PC-3 (cell line): ENCODE measurements at regions not wholly inside any gene's neighbourhood (a gene's known extent, or its start where the extent isn't known, plus 50 kb on each side); places are given as distances from the start of the nearest gene placed in this dataset.

ENCODE experiments used
- ATAC-seq: fragments of 200-7000 bp; cut with Tn5 transposase; 2 replicates; pipeline ENCODE4 v1.9.1; 2020; ENCODE audit warnings: mild to moderate bottlenecking, moderate library complexity
- BruUV-seq: library from RNA; stranded (reverse); fragments of 400-500 nt; replicated peaks from 2 replicates; lab custom pipeline; 2021; lab: Mats Ljungman, UMichigan
- CTCF ChIA-PET: fragments of 300-600 bp; sonication (Branson Sonifier 250); formaldehyde crosslinking; loops from one replicate; lab custom pipeline; 2022; ENCODE audit warnings: antibody characterized with exemption; lab: Charles Lee
- POLR2A ChIA-PET: fragments of 300-600 bp; sonication (Branson Sonifier 250); formaldehyde crosslinking; loops from one replicate; lab custom pipeline; 2022; ENCODE audit warnings: antibody characterized with exemption; ENCODE audit not compliant: unreplicated experiment; lab: Charles Lee
- DNase-seq: peaks from one replicate; pipeline ENCODE4 v3.0.0-alpha.2; 2015
- H2AFZ ChIP-seq: fragments of 300-600 bp; sonication (generic); 2 replicates; pipeline ENCODE4 v1.6.0; 2016; ENCODE audit warnings: antibody characterized with exemption, low read length
- H3F3A ChIP-seq: fragments of 300-600 bp; sonication (generic); one replicate; pipeline ENCODE4 v1.6.0; 2017; ENCODE audit warnings: antibody characterized with exemption, low read length, control low read depth, mild to moderate bottlenecking; ENCODE audit not compliant: unreplicated experiment
- H3K27ac ChIP-seq: fragments of 300-600 bp; sonication (generic); 2 replicates; pipeline ENCODE4 v1.5.1; 2016; ENCODE audit warnings: mild to moderate bottlenecking, low read length
- H3K27me3 ChIP-seq: fragments of 300-600 bp; sonication (generic); 2 replicates; pipeline ENCODE4 v1.6.1; 2016; ENCODE audit warnings: low read length, mixed read lengths
- H3K36me3 ChIP-seq: fragments of 300-600 bp; sonication (generic); 2 replicates; pipeline ENCODE4 v1.6.1; 2016; ENCODE audit warnings: low read depth, mixed run types, low read length, mixed read lengths
- H3K4me1 ChIP-seq: fragments of 300-600 bp; sonication (generic); 2 replicates; pipeline ENCODE4 v1.5.1; 2016; ENCODE audit warnings: low read length; ENCODE audit not compliant: insufficient read depth
- H3K4me2 ChIP-seq: fragments of 300-600 bp; sonication (generic); 2 replicates; pipeline ENCODE4 v1.6.0; 2016; ENCODE audit warnings: low read length
- H3K4me3 ChIP-seq: fragments of 300-600 bp; sonication (generic); 2 replicates; pipeline ENCODE4 v1.5.1; 2016; ENCODE audit warnings: mild to moderate bottlenecking, low read length, mixed read lengths
- H3K79me2 ChIP-seq: fragments of 300-600 bp; sonication (generic); 2 replicates; pipeline ENCODE4 v1.6.1; 2017; ENCODE audit warnings: low read length, mixed read lengths
- H3K9ac ChIP-seq: fragments of 300-600 bp; sonication (generic); 2 replicates; pipeline ENCODE4 v1.6.0; 2016; ENCODE audit warnings: mild to moderate bottlenecking, low read length
- H3K9me2 ChIP-seq: fragments of 300-600 bp; sonication (generic); replicated peaks from 2 replicates; pipeline ENCODE4 v1.6.1; 2016; ENCODE audit warnings: mixed run types, low read length, mixed read lengths
- H3K9me3 ChIP-seq: fragments of 300-600 bp; sonication (generic); 2 replicates; pipeline ENCODE4 v1.6.1; 2016; ENCODE audit warnings: low read length, mixed read lengths
- H4K20me1 ChIP-seq: fragments of 300-600 bp; sonication (generic); 2 replicates; pipeline ENCODE4 v1.6.1; 2016; ENCODE audit warnings: low read length, mixed read lengths
- EZH2 ChIP-seq: fragments of 300-600 bp; sonication (generic); IDR thresholded peaks from one replicate; pipeline ENCODE4 v1.6.1; 2017; ENCODE audit warnings: antibody characterized with exemption, mild to moderate bottlenecking, low read length; ENCODE audit not compliant: unreplicated experiment
- EZH2phosphoT487 ChIP-seq: fragments of 300-600 bp; sonication (generic); IDR thresholded peaks from 2 replicates; pipeline ENCODE4 v1.6.1; 2018; ENCODE audit warnings: mild to moderate bottlenecking, antibody characterized with exemption, low read length, borderline replicate concordance
- intact Hi-C: fragments of 100-400 bp; cut with micrococcal nuclease; formaldehyde crosslinking; loops from 2 replicates; pipeline ENCODE4 v1.9.0; 2023
- TF ChIP-seq, protein P1 (sequence below): fragments of 300-600 bp; sonication (generic); conservative IDR thresholded peaks from 2 replicates; pipeline ENCODE4 v1.5.1; 2017; ENCODE audit warnings: antibody characterized with exemption, low read depth, mild to moderate bottlenecking, low read length

DNA sequence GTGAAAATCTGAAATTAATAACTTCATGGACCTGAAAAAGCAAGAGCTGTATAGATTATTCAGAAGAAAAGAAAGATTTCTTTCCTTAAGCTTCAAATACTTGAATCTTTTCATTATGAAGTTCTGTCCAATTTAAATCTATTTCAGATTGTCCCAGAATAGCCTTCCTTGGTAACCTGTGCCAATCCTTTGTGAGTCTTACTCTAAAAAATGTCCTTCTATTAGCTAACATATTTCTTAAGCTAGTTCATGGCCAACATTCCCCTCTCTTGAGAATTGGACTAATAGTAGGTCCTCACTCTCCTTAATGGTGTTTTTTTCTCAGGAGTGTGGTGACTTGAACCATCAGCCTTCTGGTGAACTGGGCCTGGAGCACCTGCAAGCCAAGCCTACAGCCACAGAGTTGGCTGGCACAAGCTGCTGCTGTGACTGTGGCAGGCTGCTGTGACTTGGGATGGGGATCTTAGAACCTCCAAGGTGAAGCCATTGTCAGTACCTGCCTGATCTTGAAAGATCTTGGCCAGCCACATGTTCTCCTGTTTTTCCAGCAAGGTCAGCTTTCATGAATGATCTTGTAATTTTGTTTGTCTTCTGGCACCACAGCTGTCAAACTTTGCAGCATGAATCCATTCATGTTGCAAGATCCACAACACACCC lies 262.6 kb upstream of the MAP3K1 start:
- H3F3A ChIP-seq: no peaks in the 10 kb centered on the region
- POLR2A ChIA-PET: interaction anchor here (0.6 kb wide), 1 partner anchor 557 kb away, joined by 3 read pairs; no protein-coding TSS in a partner anchor

DNA sequence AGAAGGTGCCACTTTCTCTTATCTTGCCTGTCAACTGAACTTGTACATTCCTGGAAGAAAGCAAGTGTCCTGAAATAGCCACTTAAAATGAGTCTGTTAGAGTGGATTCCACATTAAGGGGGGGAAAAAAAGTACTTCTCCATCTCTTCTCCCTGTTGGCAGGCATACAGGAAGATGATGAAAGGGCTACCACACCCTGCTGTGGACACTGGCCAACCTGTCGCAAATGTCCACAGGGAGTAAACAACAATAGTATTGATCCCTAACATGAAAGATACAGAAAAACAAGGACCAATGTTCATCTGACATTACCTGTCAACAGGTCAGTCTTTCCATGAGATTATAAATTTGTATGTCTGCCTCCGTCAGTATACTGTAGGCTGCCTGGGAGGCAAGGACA lies 265.1 kb upstream of the MAP3K1 start:
- TF ChIP-seq EZH2 (no peak), EZH2phosphoT487 (no peak)
- TF ChIP-seq, protein P1, sequence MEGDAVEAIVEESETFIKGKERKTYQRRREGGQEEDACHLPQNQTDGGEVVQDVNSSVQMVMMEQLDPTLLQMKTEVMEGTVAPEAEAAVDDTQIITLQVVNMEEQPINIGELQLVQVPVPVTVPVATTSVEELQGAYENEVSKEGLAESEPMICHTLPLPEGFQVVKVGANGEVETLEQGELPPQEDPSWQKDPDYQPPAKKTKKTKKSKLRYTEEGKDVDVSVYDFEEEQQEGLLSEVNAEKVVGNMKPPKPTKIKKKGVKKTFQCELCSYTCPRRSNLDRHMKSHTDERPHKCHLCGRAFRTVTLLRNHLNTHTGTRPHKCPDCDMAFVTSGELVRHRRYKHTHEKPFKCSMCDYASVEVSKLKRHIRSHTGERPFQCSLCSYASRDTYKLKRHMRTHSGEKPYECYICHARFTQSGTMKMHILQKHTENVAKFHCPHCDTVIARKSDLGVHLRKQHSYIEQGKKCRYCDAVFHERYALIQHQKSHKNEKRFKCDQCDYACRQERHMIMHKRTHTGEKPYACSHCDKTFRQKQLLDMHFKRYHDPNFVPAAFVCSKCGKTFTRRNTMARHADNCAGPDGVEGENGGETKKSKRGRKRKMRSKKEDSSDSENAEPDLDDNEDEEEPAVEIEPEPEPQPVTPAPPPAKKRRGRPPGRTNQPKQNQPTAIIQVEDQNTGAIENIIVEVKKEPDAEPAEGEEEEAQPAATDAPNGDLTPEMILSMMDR: no peak
- no peak overlapping the region for H3K9ac ChIP-seq
- ChIA-PET CTCF (no interaction called here), POLR2A (no interaction called here)
- no peak overlapping the region for H3K4me2 ChIP-seq
- no peak overlapping the region for H2AFZ ChIP-seq
- H3K27ac ChIP-seq: no peak overlapping the region
- H3K9me3 ChIP-seq: no peaks in the 10 kb centered on the region
- no peak overlapping the region for H3K4me3 ChIP-seq
- H3K79me2 ChIP-seq: no peaks in the 10 kb centered on the region
- no peaks in the 10 kb centered on the region for H3K9me2 ChIP-seq
- DNase-seq (no peak), ATAC-seq (no peak)
- H3K4me1 ChIP-seq: no peaks in the 10 kb centered on the region
- H3K36me3 ChIP-seq: no peaks in the 10 kb centered on the region
- no peaks in the 10 kb centered on the region for H3F3A ChIP-seq
- H3K27me3 ChIP-seq: no peaks in the 10 kb centered on the region
- no TSS peak for BruUV-seq
- H4K20me1 ChIP-seq: no peaks in the 10 kb centered on the region
- intact Hi-C loops: no loop called here

More for the DNA sequence above, 262.6 kb upstream of the MAP3K1 start:
- H3K79me2 ChIP-seq: no peaks in the 10 kb centered on the region
- BruUV-seq: no TSS peak
- no peak overlapping the region for H3K4me2 ChIP-seq
- no peaks in the 10 kb centered on the region for H3K9me3 ChIP-seq
- no peaks in the 10 kb centered on the region for H3K4me1 ChIP-seq
- no peak overlapping the region for H3K9ac ChIP-seq
- no peak overlapping the region for H3K4me3 ChIP-seq
- ATAC-seq: no peak
- intact Hi-C loops: no loop called here
- H3K27me3 ChIP-seq: no peaks in the 10 kb centered on the region
- no peak overlapping the region for H2AFZ ChIP-seq
- no peak for DNase-seq
- no peaks in the 10 kb centered on the region for H3K9me2 ChIP-seq
- H3K36me3 ChIP-seq: no peaks in the 10 kb centered on the region
- H4K20me1 ChIP-seq: no peaks in the 10 kb centered on the region
- no peak for TF ChIP-seq EZH2
- no peak for TF ChIP-seq EZH2phosphoT487
- TF ChIP-seq, protein P1: no peak
- CTCF ChIA-PET: no interaction called here
- H3K27ac ChIP-seq: no peak overlapping the region
